IMR-90 (cell line): ENCODE measurements at regions not wholly inside any gene's neighbourhood (a gene's known extent, or its start where the extent isn't known, plus 50 kb on each side); places are given as distances from the start of the nearest gene placed in this dataset.

ENCODE experiments used
- ATAC-seq: fragments of 200-7000 bp; cut with Tn5 transposase; 2 replicates; pipeline ENCODE4 v1.9.1; 2020; ENCODE audit warnings: low read depth, mild to moderate bottlenecking, moderate library complexity
- BruUV-seq: library from RNA; stranded (reverse); fragments of 400-500 nt; replicated peaks from 2 replicates; lab custom pipeline; 2021; lab: Mats Ljungman, UMichigan
- CTCF ChIA-PET: fragments of 300-600 bp; formaldehyde crosslinking; extraction: SDS; loops from one replicate; lab custom pipeline; 2021; ENCODE audit warnings: antibody characterized with exemption; lab: Yijun Ruan, JAX
- POLR2A ChIA-PET: fragments of 300-600 bp; sonication (Branson Sonifier 250); formaldehyde crosslinking; loops from one replicate; lab custom pipeline; 2022; ENCODE audit warnings: antibody characterized with exemption; ENCODE audit not compliant: unreplicated experiment; lab: Charles Lee
- DNase-seq: peaks from one replicate; pipeline ENCODE4 v3.0.0; 2013
- H2AFZ ChIP-seq: replicated peaks from 2 replicates; pipeline ENCODE3; 2013; ENCODE audit warnings: low read length, mild to moderate bottlenecking; ENCODE audit not compliant: poor library complexity
- H2AK5ac ChIP-seq: 2 replicates; pipeline ENCODE4 v1.6.1; 2013; ENCODE audit warnings: low read depth, low read length, inconsistent platforms
- H2AK9ac ChIP-seq: replicated peaks from 2 replicates; pipeline ENCODE3; 2013; ENCODE audit warnings: mild to moderate bottlenecking, low read depth, low read length, moderate library complexity; ENCODE audit not compliant: poor library complexity
- H2BK120ac ChIP-seq: 2 replicates; pipeline ENCODE4 v1.6.1; 2013; ENCODE audit warnings: low read depth, low read length, inconsistent platforms
- H2BK15ac ChIP-seq: 3 replicates; pipeline ENCODE4 v1.6.1; 2013; ENCODE audit warnings: low read depth, low read length, inconsistent platforms
- H2BK20ac ChIP-seq: 2 replicates; pipeline ENCODE4 v1.6.1; 2013; ENCODE audit warnings: low read depth, mild to moderate bottlenecking, inconsistent platforms, low read length, moderate library complexity
- H2BK5ac ChIP-seq: 2 replicates; pipeline ENCODE4 v1.6.1; 2013; ENCODE audit warnings: mild to moderate bottlenecking, low read depth, low read length, inconsistent platforms; ENCODE audit not compliant: poor library complexity, severe bottlenecking
- H3K14ac ChIP-seq: replicated peaks from 2 replicates; pipeline ENCODE4 v1.6.1; 2013; ENCODE audit warnings: low read depth, low read length, inconsistent platforms
- H3K18ac ChIP-seq: 2 replicates; pipeline ENCODE4 v1.6.1; 2013; ENCODE audit warnings: low read depth, low read length, control low read depth
- H3K23ac ChIP-seq: 2 replicates; pipeline ENCODE4 v1.6.1; 2013; ENCODE audit warnings: low read depth, low read length, inconsistent platforms
- H3K27ac ChIP-seq: 2 replicates; pipeline ENCODE4 v1.5.1; 2013; ENCODE audit warnings: mild to moderate bottlenecking, control low read depth, low read length; ENCODE audit not compliant: insufficient read depth
- H3K27me3 ChIP-seq: 2 replicates; pipeline ENCODE4 v1.6.1; 2013; ENCODE audit warnings: low read length; ENCODE audit not compliant: control insufficient read depth, insufficient read depth
- H3K36me3 ChIP-seq: 2 replicates; pipeline ENCODE4 v1.6.1; 2013; ENCODE audit warnings: low read length, mixed read lengths; ENCODE audit not compliant: control insufficient read depth, insufficient read depth
- H3K4ac ChIP-seq: 2 replicates; pipeline ENCODE4 v1.6.1; 2013; ENCODE audit warnings: low read depth, low read length, inconsistent platforms
- H3K4me1 ChIP-seq: 2 replicates; pipeline ENCODE4 v1.6.1; 2013; ENCODE audit warnings: low read length, mixed read lengths; ENCODE audit not compliant: control insufficient read depth, insufficient read depth
- H3K4me2 ChIP-seq: 2 replicates; pipeline ENCODE4 v1.6.1; 2013; ENCODE audit warnings: low read depth, mild to moderate bottlenecking, control low read depth, low read length, moderate library complexity
- H3K4me3 ChIP-seq: 2 replicates; pipeline ENCODE4 v1.5.1; 2013; ENCODE audit warnings: low read depth, mild to moderate bottlenecking, control low read depth, low read length, moderate library complexity; ENCODE audit not compliant: insufficient read depth
- H3K56ac ChIP-seq: 2 replicates; pipeline ENCODE4 v1.6.1; 2013; ENCODE audit warnings: low read length, inconsistent platforms; ENCODE audit not compliant: insufficient read depth; ENCODE audit errors: extremely low read depth
- H3K79me1 ChIP-seq, 2 experiments: 2 replicates each; pipeline ENCODE4 v1.6.1; 2013; ENCODE audit warnings: low read length in 2 of 2, inconsistent platforms in 1 of 2, low read depth in 1 of 2
- H3K9ac ChIP-seq: 2 replicates; pipeline ENCODE4 v1.6.1; 2013; ENCODE audit warnings: low read depth, low read length, control low read depth
- H3K9me1 ChIP-seq: 2 replicates; pipeline ENCODE4 v1.6.1; 2013; ENCODE audit warnings: low read length, inconsistent platforms; ENCODE audit not compliant: insufficient read depth
- H3K9me3 ChIP-seq: 2 replicates; pipeline ENCODE4 v1.6.1; 2013; ENCODE audit warnings: low read length; ENCODE audit not compliant: control insufficient read depth, insufficient read depth
- H4K20me1 ChIP-seq: 2 replicates; pipeline ENCODE4 v1.6.1; 2013; ENCODE audit warnings: low read length, inconsistent platforms; ENCODE audit not compliant: insufficient read depth
- H4K5ac ChIP-seq: 2 replicates; pipeline ENCODE4 v1.6.1; 2013; ENCODE audit warnings: mild to moderate bottlenecking, low read depth, low read length, control low read depth
- H4K8ac ChIP-seq, 2 experiments: 2 replicates each; pipeline ENCODE4 v1.6.1; 2013; ENCODE audit warnings: low read depth in 2 of 2, low read length in 2 of 2, control low read depth in 1 of 2, inconsistent platforms in 1 of 2
- H4K91ac ChIP-seq: 2 replicates; pipeline ENCODE4 v1.6.1; 2013; ENCODE audit warnings: low read depth, low read length, inconsistent platforms; ENCODE audit not compliant: insufficient read depth
- MAFK ChIP-seq: IDR thresholded peaks from 2 replicates; pipeline ENCODE4 v1.6.1; 2012; ENCODE audit warnings: low read depth, low read length, improper control_type of control experiment
- MAZ ChIP-seq: IDR thresholded peaks from 2 replicates; pipeline ENCODE4 v1.6.1; 2012; ENCODE audit warnings: low read depth, mild to moderate bottlenecking, low read length, improper control_type of control experiment, moderate library complexity, borderline replicate concordance
- NFE2L2 ChIP-seq: fragments of 150-350 bp; IDR thresholded peaks from 2 replicates; pipeline ENCODE4 v1.6.1; 2016; ENCODE audit warnings: low read depth, mild to moderate bottlenecking, low read length
- RAD21 ChIP-seq: IDR thresholded peaks from 2 replicates; pipeline ENCODE4 v1.6.1; 2012; ENCODE audit warnings: low read length, improper control_type of control experiment
- RFX5 ChIP-seq: IDR thresholded peaks from 2 replicates; pipeline ENCODE4 v1.8.0; 2012; ENCODE audit warnings: low read depth, mild to moderate bottlenecking, low read length, moderate library complexity
- USF2 ChIP-seq: fragments of 150-350 bp; IDR thresholded peaks from 2 replicates; pipeline ENCODE4 v1.6.1; 2017; ENCODE audit warnings: mild to moderate bottlenecking, antibody characterized with exemption, low read length, low read depth
- WGBS, 2 experiments: methylation state at CpG; one replicate each; pipeline versions ENCODE4 v1.1.5 to v1.1.7; 2013; ENCODE audit warnings: missing lambda C conversion rate in 2 of 2; ENCODE audit not compliant: insufficient read length in 1 of 2; ENCODE audit errors: extremely low coverage in 2 of 2; 5-methylcytosine and 5-hydroxymethylcytosine counted together
- dilution Hi-C: fragments of 300-500 bp; cut with HindIII; formaldehyde crosslinking; loops from one replicate; pipeline ENCODE4 v1.14.3; 2018; ENCODE audit warnings: low sequenced_read_pairs; ENCODE audit not compliant: unreplicated experiment
- in situ Hi-C: fragments of 300-500 bp; cut with MboI; formaldehyde crosslinking; loops from 3 replicates; pipeline ENCODE4 v1.14.3; 2019; ENCODE audit warnings: low sequenced_read_pairs, inconsistent platforms, mixed read lengths
- intact Hi-C: fragments of 100-400 bp; cut with micrococcal nuclease; formaldehyde crosslinking; loops from 2 replicates; pipeline ENCODE4 v1.10.0; 2022

GRCh38 chr6:90977513-90977912, 390.6 kb upstream of the MAP3K7 start:
- intact Hi-C loops: no loop called here
- Histone ChIP-seq H2BK15ac (no peak overlapping the region), H3K18ac (no peak overlapping the region), H3K36me3 (no peaks in the 10 kb centered on the region), H3K79me1 (no peaks in the 10 kb centered on the region), H4K8ac (no peak overlapping the region), H3K27ac (no peak overlapping the region), H3K14ac (no peak overlapping the region), H3K4ac (no peak overlapping the region), H3K9me3 (no peaks in the 10 kb centered on the region), H4K91ac (no peak overlapping the region), H4K20me1 (no peaks in the 10 kb centered on the region), H3K4me2 (no peak overlapping the region), H2AFZ (no peak overlapping the region), H2AK9ac (no peak overlapping the region), H2BK20ac (no peak overlapping the region), H2AK5ac (no peak overlapping the region), H3K27me3 (no peaks in the 10 kb centered on the region), H2BK5ac (no peak overlapping the region), H3K56ac (no peak overlapping the region), H2BK120ac (no peak overlapping the region), H3K9me1 (no peaks in the 10 kb centered on the region), H3K9ac (no peak overlapping the region), H3K23ac (no peak overlapping the region), H4K5ac (no peak overlapping the region), H3K4me1 (no peaks in the 10 kb centered on the region), H3K4me3 (no peak overlapping the region)
- BruUV-seq: no TSS peak
- dilution Hi-C loops: no loop called here
- ChIA-PET POLR2A (no interaction called here), CTCF (no interaction called here)
- no peak for ATAC-seq
- WGBS, 2 experiments: no CpG with 5 or more reads among the region's 1 CpG
- DNase-seq: no peak
- in situ Hi-C loops: no loop called here
- TF ChIP-seq USF2 (no peak), RAD21 (no peak), MAFK (no peak), RFX5 (no peak), MAZ (no peak), NFE2L2 (no peak)
